Kidney epithelial cell (primary cell): ENCODE measurements at regions not wholly inside any gene's neighbourhood (a gene's known extent, or its start where the extent isn't known, plus 50 kb on each side); places are given as distances from the start of the nearest gene placed in this dataset.

Experiments
- DNase-seq: peaks from one replicate; pipeline ENCODE4 v3.0.0-alpha.2; 2010; ENCODE audit warnings: low read depth
- H3K27me3 ChIP-seq: 2 replicates; pipeline ENCODE4 v1.6.0; 2011; ENCODE audit warnings: low read length; ENCODE audit not compliant: control insufficient read depth, insufficient read depth
- H3K36me3 ChIP-seq: 2 replicates; pipeline ENCODE4 v1.5.1; 2011; ENCODE audit warnings: low read length; ENCODE audit not compliant: control insufficient read depth, insufficient read depth
- H3K4me3 ChIP-seq: 2 replicates; pipeline ENCODE4 v1.5.1; 2011; ENCODE audit warnings: low read depth, mild to moderate bottlenecking, control low read depth, low read length
- TF ChIP-seq, protein P1 (sequence below): IDR thresholded peaks from 2 replicates; pipeline ENCODE4 v1.5.1; 2011; ENCODE audit warnings: mild to moderate bottlenecking, moderate library complexity, low read length, control low read depth, inconsistent platforms; ENCODE audit not compliant: insufficient read depth, poor library complexity, severe bottlenecking

DNA sequence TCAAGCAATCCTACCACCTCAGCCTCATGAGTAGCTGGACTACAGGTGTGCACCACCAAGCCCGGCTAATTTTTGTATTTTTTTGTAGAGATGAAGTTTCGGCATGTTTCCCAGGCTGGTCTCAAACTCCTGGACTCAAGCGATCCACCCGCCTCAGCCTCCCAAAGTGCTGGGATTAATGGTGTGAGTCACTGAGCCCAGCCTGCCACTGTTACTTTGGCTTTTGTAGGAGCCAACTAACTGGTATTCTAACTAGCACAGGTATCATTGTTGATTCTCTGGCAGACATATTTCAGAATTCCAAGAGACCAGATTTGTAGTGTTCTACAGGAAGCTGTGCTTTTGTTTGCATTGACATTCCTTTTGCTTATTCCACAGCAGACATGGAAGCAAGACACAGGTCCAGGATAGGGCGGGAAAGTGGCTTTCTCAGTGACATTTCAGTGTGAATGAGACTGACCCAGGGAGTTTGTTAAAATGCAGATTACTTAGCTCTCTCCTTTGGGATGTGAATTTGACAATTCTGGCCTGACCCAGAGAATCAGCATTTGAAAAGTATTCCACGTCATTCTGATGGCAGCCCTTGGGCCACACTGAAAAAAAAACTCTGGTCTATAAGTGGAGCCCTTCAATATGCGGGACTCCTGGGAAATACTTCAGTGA, 52.2 kb upstream of the PAX6 start:
- DNase-seq, result no peak
- peaks cover 2% of the 10 kb centered on the region for H3K27me3 ChIP-seq
- no peaks in the 10 kb centered on the region for H3K36me3 ChIP-seq
- TF ChIP-seq, protein P1, sequence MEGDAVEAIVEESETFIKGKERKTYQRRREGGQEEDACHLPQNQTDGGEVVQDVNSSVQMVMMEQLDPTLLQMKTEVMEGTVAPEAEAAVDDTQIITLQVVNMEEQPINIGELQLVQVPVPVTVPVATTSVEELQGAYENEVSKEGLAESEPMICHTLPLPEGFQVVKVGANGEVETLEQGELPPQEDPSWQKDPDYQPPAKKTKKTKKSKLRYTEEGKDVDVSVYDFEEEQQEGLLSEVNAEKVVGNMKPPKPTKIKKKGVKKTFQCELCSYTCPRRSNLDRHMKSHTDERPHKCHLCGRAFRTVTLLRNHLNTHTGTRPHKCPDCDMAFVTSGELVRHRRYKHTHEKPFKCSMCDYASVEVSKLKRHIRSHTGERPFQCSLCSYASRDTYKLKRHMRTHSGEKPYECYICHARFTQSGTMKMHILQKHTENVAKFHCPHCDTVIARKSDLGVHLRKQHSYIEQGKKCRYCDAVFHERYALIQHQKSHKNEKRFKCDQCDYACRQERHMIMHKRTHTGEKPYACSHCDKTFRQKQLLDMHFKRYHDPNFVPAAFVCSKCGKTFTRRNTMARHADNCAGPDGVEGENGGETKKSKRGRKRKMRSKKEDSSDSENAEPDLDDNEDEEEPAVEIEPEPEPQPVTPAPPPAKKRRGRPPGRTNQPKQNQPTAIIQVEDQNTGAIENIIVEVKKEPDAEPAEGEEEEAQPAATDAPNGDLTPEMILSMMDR, result no peak
- H3K4me3 ChIP-seq, result no peak overlapping the region

DNA sequence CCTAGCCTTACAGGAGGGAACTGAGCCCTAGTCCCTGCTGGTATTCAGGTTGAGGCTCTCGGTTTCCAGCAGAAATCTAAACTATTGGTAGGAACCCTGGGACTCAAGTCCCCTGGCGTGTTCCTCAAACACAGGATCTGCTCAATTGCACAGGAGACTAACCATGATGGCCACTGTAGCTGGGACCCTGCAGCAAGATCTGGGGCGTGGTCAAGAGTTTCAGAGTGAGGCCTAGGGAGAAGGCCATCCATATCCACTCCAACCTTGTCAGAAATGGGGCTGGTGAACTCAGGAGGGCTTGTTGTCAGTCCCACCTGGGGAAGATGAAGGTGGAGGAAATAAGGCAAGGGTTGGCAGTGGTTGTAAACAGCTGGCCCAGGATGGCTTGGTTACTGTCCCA, 49.9 kb upstream of the PAX6 start:
- H3K27me3 ChIP-seq, result peaks cover 2% of the 10 kb centered on the region
- no peak for DNase-seq
- no peaks in the 10 kb centered on the region for H3K36me3 ChIP-seq
- no peak overlapping the region for H3K4me3 ChIP-seq
- TF ChIP-seq, protein P1, result no peak
